B cell (primary cell): ENCODE measurements at regions not wholly inside any gene's neighbourhood (a gene's known extent, or its start where the extent isn't known, plus 50 kb on each side); places are given as distances from the start of the nearest gene placed in this dataset.

Experiments used
- ATAC-seq: fragments of 200-7000 bp; cut with Tn5 transposase; one replicate; pipeline ENCODE4 v1.10.0; 2021; ENCODE audit warnings: low read depth, mild to moderate bottlenecking, moderate number of reproducible peaks, moderate library complexity
- CTCF ChIA-PET: fragments of 350-600 bp; sonication (Branson Sonifier 250); formaldehyde crosslinking; loops from one replicate; lab custom pipeline; 2021; ENCODE audit warnings: antibody characterized with exemption, inconsistent platforms; lab: Charles Lee
- POLR2A ChIA-PET: fragments of 350-600 bp; sonication (Branson Sonifier 250); formaldehyde crosslinking; loops from one replicate; lab custom pipeline; 2021; ENCODE audit warnings: antibody characterized with exemption; lab: Charles Lee
- DNase-seq: peaks from one replicate; pipeline ENCODE4 v3.0.0; 2013
- H2AFZ ChIP-seq: 2 replicates; pipeline ENCODE4 v1.6.1; 2012; ENCODE audit warnings: mild to moderate bottlenecking, low read depth, low read length; ENCODE audit not compliant: insufficient read depth, poor library complexity, severe bottlenecking
- H3K27ac ChIP-seq, 2 donors: 1 replicate in 1 of 2; 2 replicates in 1 of 2; pipeline ENCODE4 v1.5.1; 2012 to 2013; ENCODE audit warnings: low read length in 2 of 2, mild to moderate bottlenecking in 2 of 2, moderate library complexity in 1 of 2
- H3K27me3 ChIP-seq, 4 experiments: fragments of 200-600 bp in 1 of 4; sonication (generic) in 1 of 4; replicated peaks in 1 of 4; 1 replicate in 2 of 4; 2 replicates in 2 of 4; pipeline versions ENCODE4 v1.6.1 to v1.7.0; 2013 to 2016; ENCODE audit warnings: low read length in 3 of 4, mild to moderate bottlenecking in 2 of 4, mixed read lengths in 1 of 4, moderate library complexity in 1 of 4; ENCODE audit not compliant: insufficient read depth in 4 of 4, control insufficient read depth in 3 of 4; ENCODE audit errors: control extremely low read depth in 1 of 4
- H3K36me3 ChIP-seq, 2 experiments: replicated peaks in 1 of 2; 1 replicate in 1 of 2; 2 replicates in 1 of 2; pipeline versions ENCODE4 v1.6.1 to v1.7.1; 2013; ENCODE audit warnings: low read length in 1 of 2; ENCODE audit not compliant: insufficient read depth in 2 of 2, control insufficient read depth in 1 of 2; ENCODE audit errors: control extremely low read depth in 1 of 2, extremely low read depth in 1 of 2
- H3K4me1 ChIP-seq, 2 donors: fragments of 200-600 bp in 1 of 2; sonication (generic) in 1 of 2; 1 replicate in 1 of 2; 2 replicates in 1 of 2; pipeline versions ENCODE4 v1.5.1 to v1.6.1; 2013 to 2017; ENCODE audit warnings: low read length in 2 of 2; ENCODE audit not compliant: control insufficient read depth in 2 of 2, insufficient read depth in 2 of 2
- H3K4me2 ChIP-seq: replicated peaks from 2 replicates; pipeline ENCODE3; 2012; ENCODE audit warnings: mild to moderate bottlenecking, low read depth, low read length; ENCODE audit not compliant: poor library complexity, severe bottlenecking
- H3K4me3 ChIP-seq, 5 experiments: fragments of 200-600 bp in 1 of 5; sonication (generic) in 1 of 5; 1 replicate in 3 of 5; 2 replicates in 2 of 5; pipeline versions ENCODE4 v1.5.1 to v1.7.0; 2011 to 2016; ENCODE audit warnings: low read length in 4 of 5, mild to moderate bottlenecking in 4 of 5, low read depth in 2 of 5, control low read depth in 1 of 5, moderate library complexity in 1 of 5; ENCODE audit not compliant: insufficient read depth in 1 of 5; ENCODE audit errors: control extremely low read depth in 1 of 5, extremely low read depth in 1 of 5
- H3K79me2 ChIP-seq: fragments of 200-600 bp; sonication (generic); one replicate; pipeline ENCODE4 v1.6.0; 2016; ENCODE audit warnings: low read length; ENCODE audit not compliant: control insufficient read depth, insufficient read depth
- H3K9ac ChIP-seq: fragments of 200-600 bp; sonication (generic); 2 replicates; pipeline ENCODE4 v1.6.1; 2017; ENCODE audit warnings: mild to moderate bottlenecking, low read length, moderate library complexity
- H3K9me3 ChIP-seq, 3 donors: one replicate each; pipeline versions ENCODE4 v1.6.1 to v1.7.1; 2013; ENCODE audit warnings: low read length in 2 of 3; ENCODE audit not compliant: control insufficient read depth in 2 of 3, insufficient read depth in 1 of 3; ENCODE audit errors: control extremely low read depth in 1 of 3
- H4K20me1 ChIP-seq: 2 replicates; pipeline ENCODE4 v1.6.0; 2012; ENCODE audit warnings: mild to moderate bottlenecking, low read length; ENCODE audit not compliant: insufficient read depth, control insufficient read depth, poor library complexity, severe bottlenecking
- H3K27ac Mint-ChIP-seq: one replicate; pipeline ENCODE4 v1.8.0; 2021; ENCODE audit warnings: mixed read lengths
- H3K27me3 Mint-ChIP-seq: one replicate; pipeline ENCODE4 v1.8.0; 2021; ENCODE audit warnings: mixed read lengths
- H3K4me1 Mint-ChIP-seq: one replicate; pipeline ENCODE4 v1.8.0; 2021; ENCODE audit warnings: mixed read lengths
- H3K4me3 Mint-ChIP-seq: one replicate; pipeline ENCODE4 v1.8.0; 2021; ENCODE audit warnings: mixed read lengths
- H3K9me3 Mint-ChIP-seq: one replicate; pipeline ENCODE4 v1.8.0; 2022; ENCODE audit warnings: mixed read lengths; ENCODE audit not compliant: insufficient read depth
- CTCF ChIP-seq: fragments of 200-600 bp; IDR thresholded peaks from one replicate; pipeline ENCODE4 v1.8.0; 2022; ENCODE audit warnings: antibody characterized with exemption, mild to moderate bottlenecking
- EZH2 ChIP-seq: IDR thresholded peaks from 2 replicates; pipeline ENCODE4 v1.6.1; 2012; ENCODE audit warnings: borderline replicate concordance, low read depth, mild to moderate bottlenecking, moderate library complexity, low read length; ENCODE audit not compliant: insufficient read depth, poor library complexity, severe bottlenecking
- WGBS: methylation state at CpG from one replicate; pipeline ENCODE4 v1.1.5; 2013; ENCODE audit warnings: missing lambda C conversion rate; ENCODE audit not compliant: insufficient coverage; 5-methylcytosine and 5-hydroxymethylcytosine counted together
- intact Hi-C: fragments of 100-400 bp; cut with micrococcal nuclease; formaldehyde crosslinking; loops from one replicate; pipeline ENCODE4 v1.10.0; 2022

GRCh38 chr13:69585656-69586055 is 522.0 kb upstream of the ATXN8OS start:
- no peak for DNase-seq
- ChIA-PET POLR2A (no interaction called here), CTCF (no interaction called here)
- intact Hi-C loops, result no loop called here
- Histone ChIP-seq H4K20me1 (no peaks in the 10 kb centered on the region), H3K4me3 (no peak overlapping the region), H3K27ac (no peak overlapping the region), H3K9ac (no peak overlapping the region), H2AFZ (no peak overlapping the region), H3K4me2 (no peak overlapping the region), H3K36me3 (no peaks in the 10 kb centered on the region), H3K4me1 (no peaks in the 10 kb centered on the region), H3K9me3 (no peaks in the 10 kb centered on the region), H3K27me3 (no peaks in the 10 kb centered on the region), H3K79me2 (no peaks in the 10 kb centered on the region)
- no peaks in the 10 kb centered on the region for H3K27me3 Mint-ChIP-seq
- WGBS, result no CpG with 5 or more reads among the region's 1 CpG
- no peak overlapping the region for H3K4me3 Mint-ChIP-seq
- no peak overlapping the region for H3K27ac Mint-ChIP-seq
- no peak for TF ChIP-seq CTCF
- TF ChIP-seq EZH2, result no peak
- ATAC-seq, result no peak
- H3K9me3 Mint-ChIP-seq, result peaks cover 2% of the 10 kb centered on the region
- no peaks in the 10 kb centered on the region for H3K4me1 Mint-ChIP-seq

GRCh38 chr13:69580255-69580654 is 527.4 kb upstream of the ATXN8OS start:
- H3K36me3 ChIP-seq, result no peaks in the 10 kb centered on the region

More at GRCh38 chr13:69580255-69580654, 527.4 kb upstream of the ATXN8OS start:
- POLR2A ChIA-PET, result no interaction called here
- H3K27ac Mint-ChIP-seq, result peak overlapping the region; percentile 50
- no peak overlapping the region for H3K27ac ChIP-seq
- whole genome bisulfite sequencing, result 78% methylated on average over 3 of the region's 3 CpGs
- TF ChIP-seq EZH2 (no peak), CTCF (no peak)
- no peak for DNase-seq
- H2AFZ ChIP-seq, result no peak overlapping the region
- CTCF ChIA-PET, result no interaction called here
- no peak overlapping the region for H3K4me3 ChIP-seq
- no peaks in the 10 kb centered on the region for H3K79me2 ChIP-seq
- H4K20me1 ChIP-seq, result no peaks in the 10 kb centered on the region
- no peak overlapping the region for H3K4me2 ChIP-seq
- no peak overlapping the region for H3K9ac ChIP-seq
- H3K4me3 Mint-ChIP-seq, result no peak overlapping the region
- no peaks in the 10 kb centered on the region for H3K9me3 Mint-ChIP-seq
- no peaks in the 10 kb centered on the region for H3K4me1 ChIP-seq
- H3K27me3 Mint-ChIP-seq, result no peaks in the 10 kb centered on the region
- no peaks in the 10 kb centered on the region for H3K9me3 ChIP-seq
- no peak for ATAC-seq
- H3K27me3 ChIP-seq, result no peaks in the 10 kb centered on the region
- intact Hi-C loops, result no loop called here
- no peaks in the 10 kb centered on the region for H3K4me1 Mint-ChIP-seq
